ENCODE measurements at regions not wholly inside any gene's neighbourhood (a gene's known extent, or its start where the extent isn't known, plus 50 kb on each side); places are given as distances from the start of the nearest gene placed in this dataset.
A peak's percentile ranks its signal among the peaks of the same experiment; 100 is the strongest.

DNA sequence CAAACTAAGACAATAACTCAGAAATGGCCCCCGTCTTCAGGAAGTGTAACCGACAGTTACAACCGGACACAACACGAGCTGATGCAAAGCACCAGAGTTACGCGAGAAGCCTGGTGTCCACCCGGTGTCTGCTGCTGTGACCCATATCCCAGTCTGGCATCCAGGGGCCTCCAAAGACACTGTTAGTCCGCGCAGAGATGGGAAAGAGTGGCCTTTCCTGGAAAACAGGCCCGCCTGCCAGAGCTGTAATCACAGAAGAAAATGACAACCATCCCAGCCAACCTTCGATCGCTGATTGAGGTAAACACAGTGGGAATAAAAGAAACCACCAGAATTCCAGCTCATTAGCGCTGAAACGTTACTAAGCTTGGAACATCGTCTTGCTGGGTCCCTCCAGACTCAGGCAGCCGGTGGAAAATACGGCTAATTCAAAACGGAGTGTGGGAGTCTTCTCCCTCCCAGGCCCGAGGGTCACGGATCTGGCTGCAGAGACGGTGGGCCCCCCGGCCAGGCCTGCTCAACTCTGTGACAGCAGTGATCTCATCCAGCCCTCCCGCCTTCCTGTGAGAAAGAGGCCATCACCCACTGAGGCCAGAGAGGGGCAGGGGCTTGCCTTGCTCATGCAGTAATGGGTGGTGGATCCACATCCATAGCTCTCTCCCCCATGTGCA, 273.9 kb upstream of the RTL1 start:
- DNase-seq (ENCODE audit: low spot score), result peak; percentile 59

DNA sequence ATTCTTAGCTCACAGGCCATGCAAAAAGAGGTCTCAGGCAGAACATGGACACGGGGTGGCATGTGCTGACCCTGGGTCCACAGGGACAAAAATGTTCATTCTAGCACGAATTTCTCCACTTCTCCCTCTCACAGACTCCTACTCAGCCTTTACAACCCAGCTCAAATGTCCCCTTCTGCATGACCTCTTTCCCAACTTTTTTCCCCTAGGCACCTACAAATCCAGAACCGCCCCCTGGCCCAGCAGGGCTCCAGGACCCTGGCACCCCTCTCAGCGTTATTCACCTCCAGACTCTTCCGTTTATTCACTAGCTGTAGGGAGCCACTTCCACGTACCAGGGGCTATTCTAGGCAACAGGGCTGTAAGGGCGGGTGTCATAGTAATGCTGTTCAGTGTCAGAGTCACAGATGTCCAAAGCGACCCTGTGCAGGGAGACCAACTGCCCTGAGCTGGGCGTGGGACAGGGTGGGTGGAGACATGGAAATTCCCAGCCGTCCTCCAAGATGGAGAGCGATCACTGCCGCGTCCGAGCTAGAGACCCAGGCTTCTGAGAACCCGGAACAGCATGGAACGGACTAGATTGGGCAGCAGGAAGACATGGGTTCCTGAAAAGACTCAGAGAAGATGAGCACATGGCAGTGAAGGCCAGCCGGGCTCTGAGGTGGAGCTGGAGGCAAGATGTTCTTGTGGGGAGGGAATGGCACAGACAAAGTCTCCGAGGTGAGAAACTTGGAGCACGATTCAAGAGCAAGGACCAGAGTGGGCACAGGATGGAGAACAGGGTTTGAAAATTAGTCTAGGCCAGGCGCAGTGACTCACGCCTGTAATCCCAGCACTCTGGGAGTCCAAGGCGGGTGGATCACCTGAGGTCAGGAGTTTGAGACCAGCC, 274.9 kb upstream of the RTL1 start:
- DNase-seq (ENCODE audit: low spot score), result no peak

DNA sequence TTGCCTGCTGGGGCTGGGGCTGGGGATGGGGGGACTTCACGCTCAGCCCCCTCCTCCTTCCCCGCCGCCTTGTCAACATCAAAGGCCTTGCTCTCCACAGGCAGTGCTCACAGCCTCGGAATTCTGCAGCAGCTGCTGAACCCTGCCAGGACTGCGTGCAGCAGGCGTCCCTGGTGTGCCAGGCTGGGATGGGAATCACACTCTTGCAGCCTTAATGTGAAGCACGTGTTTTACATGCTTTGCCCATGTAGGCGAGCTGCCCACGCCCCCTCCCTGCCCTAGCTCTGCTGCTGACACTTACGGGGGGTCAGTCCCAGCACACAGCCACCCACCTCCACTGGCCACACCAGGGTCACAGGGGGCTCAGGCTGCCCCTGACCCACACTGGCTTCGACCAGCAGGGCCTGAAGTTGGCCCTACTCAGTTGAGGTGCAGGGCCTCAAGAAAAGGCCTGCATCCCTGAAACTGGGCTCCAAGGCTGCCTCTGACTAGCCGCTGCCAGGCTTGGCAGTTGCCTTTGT, 276.2 kb upstream of the RTL1 start:
- no peak for DNase-seq (ENCODE audit: low spot score)

DNA sequence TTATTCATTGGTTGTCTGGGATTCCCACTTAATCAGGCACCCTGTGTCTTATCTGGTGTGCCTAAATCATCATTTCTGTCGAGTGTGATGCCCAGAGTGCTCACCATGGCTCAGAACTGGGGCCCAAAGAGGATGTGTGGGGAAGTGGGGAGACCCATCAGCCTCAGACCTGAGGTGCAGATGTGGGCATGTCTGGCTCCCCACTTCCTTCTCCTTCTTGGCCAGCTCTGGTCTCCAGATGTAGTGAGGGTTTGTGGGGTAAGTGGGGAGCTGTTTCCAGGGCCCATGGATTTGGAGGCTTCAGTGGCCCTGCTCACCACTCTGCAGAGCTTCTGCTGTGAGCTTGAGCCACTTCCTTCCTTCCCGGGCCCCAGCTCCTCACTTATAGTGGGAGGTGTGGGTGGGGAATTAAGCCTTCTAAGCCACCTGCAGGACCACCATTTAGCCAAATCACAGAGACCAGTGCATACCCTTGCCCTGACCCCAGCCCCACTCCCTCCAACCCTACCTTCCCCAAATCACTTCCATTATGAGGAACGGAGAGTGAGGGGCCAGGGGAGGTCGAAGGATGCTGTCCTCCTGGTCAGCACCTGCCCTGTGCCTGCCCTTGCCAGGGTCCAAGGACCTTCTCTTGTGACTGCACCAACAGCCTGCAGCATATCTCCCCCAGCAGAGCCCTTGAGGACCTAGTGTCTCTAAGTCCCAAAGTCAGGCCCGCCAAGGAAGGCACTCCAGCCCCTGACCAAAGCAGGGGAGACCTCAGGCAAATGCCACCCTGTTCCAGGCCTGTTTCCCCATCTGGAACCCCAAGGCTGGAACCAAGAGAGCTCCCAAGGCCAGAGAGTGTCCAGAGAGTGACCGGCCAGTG, 278.2 kb upstream of the RTL1 start:
- no peak for DNase-seq (ENCODE audit: low spot score)

DNA sequence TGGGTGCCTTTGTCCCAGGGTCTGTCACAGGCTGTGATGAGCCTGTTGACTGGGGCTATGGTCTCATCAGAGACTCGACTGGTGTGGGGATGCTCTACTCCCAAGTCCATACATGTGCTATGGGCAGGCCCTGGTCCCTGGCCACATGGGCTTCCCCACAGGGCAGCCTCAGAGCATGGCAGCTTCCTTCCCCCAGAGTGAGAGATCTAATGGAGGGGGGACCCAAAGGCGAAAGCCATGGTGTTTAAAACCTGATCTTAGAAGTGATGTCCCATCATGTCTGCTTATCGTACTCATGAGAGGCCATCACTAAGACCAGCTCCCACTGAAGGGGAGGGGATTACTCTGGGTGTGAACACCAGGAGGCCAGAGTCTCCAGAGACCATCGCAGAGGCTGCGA, 279.0 kb upstream of the RTL1 start:
- no peak for DNase-seq (ENCODE audit: low spot score)

DNA sequence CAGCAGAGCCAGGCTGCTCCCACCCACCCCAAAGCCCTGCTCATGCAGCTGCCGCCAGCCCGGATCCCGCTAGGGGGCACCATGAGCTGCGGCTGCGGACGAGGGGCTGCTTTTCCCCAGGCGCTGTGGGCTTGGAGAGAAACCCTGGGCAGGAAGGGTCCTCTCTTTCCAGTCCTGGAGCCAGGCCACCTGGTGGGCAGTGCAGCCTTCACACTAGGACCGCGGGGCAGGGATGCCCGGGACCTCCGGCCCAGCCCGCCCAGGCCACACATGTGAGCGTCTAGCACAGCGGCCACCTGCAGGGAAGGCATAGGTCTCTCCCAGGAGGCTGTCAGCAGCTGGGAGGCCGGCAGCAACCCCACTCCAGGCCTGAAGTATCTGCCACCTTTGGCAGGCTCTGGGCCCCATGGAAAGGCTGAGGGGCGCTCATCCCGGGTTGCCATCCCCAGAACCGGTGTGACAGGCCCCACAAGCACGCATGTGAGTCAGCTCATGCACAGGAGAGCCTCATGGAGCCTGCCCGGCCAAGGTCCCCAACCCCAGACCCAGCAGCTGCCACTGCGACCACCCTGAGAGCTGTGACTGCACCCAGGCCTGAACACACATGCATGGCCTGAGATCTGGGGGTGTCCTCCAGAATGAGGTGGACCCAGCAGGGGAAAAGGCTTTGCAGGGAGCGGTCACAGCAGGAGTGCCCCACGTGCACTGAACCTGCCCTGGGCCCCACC, 280.0 kb upstream of the RTL1 start:
- DNase-seq (ENCODE audit: low spot score), result peak; percentile 45

DNA sequence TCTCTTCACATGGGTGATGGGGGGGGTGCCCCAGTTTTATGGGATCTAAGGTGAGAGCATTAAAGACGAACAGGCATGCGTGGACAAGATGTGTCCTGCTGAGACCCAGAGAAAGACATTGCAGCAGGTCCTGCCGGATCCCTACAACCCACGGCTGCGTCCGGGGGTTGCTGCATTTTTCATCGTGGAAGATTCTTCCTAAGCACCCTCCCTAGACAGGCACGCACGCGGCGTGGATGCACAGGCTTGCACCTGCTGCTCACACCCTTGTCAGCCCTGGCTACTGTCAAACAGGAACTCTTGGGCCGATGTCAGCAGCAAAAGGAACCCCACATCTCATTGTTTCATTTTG, 280.6 kb upstream of the RTL1 start:
- no peak for DNase-seq (ENCODE audit: low spot score)

DNA sequence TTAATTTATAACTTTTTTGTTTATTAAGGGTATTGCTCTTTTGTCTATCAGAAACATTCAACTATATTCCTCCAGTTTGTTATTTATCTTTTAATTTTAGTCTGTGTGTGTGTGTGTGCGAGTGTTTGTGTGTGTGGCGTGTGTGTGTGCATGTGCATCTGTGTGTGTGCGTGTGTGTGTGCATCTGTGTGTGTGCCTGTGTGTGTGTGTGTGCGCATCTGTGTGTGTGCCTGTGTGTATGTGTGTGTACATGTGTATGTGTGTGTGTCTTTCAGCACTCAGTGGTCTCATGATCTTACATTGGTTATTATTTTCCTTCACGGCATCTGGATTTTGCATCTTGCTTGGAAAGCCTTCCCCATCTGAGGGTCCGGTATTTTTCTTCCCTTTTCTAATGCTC, 281.1 kb upstream of the RTL1 start:
- DNase-seq (ENCODE audit: low spot score), result no peak

DNA sequence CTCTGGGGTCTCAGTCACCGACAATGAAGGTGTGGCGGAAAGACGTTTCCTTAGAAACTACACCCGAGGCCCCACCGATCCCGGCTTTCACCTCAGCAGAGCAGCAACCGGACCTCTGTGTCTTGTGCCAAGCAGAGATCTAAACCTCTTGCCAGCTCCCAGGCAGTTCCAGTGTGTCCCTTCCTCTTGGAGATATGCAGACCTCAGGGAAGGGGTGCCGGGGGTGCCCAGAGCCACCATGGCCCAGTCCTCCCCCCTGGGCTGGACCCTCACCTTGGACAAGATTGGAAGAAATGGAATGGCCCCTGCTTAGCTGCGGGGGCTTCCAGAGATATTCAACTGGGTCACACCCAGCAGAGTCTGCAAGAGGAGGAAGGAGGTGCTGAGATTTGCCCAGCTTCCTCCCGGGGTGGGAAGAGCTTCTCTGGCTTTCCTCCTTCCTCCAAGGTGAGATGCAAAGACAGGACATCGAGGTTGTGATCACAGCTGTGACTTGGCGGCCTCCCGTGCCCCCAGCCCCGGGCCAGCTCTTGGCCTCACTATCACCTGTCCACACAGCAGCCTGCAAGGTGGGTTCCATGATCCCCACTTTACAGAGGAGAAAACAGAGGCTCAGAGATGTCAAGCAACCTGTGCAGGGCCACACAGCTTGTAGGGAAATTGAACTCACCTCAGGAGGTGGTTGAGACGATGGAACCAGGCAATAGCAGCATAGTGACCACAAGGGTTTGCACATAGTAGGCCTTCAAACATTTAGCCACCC, 281.7 kb upstream of the RTL1 start:
- DNase-seq (ENCODE audit: low spot score), result no peak

DNA sequence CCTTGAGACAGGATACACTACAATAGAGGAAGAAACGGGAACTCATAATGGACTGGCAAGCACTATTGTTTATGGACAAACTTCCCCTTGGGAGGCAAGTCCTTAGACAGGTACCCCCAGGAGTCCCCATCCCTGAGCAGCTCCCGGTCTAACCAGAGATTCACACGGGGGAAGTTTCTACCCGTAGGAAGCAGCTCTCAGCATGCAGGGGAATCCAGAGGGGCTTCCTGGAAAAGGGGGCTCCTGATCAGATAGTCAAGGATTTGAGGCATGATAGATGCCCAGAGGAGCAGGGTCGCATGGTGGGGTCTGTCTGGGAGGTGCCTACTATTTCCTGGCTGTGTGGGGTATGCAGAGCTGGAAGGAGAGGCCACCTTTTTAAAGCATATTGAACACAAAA, 282.4 kb upstream of the RTL1 start:
- no peak for DNase-seq (ENCODE audit: low spot score)

DNA sequence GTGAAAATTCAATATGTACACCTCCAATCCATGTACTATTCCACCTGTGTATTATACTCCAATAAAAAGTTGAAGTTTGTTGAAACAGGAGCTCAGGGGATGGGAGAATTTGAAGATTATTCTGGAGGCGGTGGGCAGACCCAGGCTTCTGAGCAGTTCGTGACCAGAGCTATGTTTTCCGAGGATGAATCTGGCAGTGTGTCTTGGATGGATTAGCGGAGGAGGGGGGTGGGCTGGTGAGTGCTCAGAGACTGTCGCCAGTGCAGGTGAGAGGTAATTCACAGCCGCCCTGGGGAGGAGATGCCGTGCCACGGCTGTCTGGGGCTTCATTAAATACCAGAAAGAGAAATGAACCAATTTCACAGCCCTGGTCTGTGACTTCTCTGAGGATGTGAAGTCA, 283.0 kb upstream of the RTL1 start:
- DNase-seq (ENCODE audit: low spot score), result no peak

DNA sequence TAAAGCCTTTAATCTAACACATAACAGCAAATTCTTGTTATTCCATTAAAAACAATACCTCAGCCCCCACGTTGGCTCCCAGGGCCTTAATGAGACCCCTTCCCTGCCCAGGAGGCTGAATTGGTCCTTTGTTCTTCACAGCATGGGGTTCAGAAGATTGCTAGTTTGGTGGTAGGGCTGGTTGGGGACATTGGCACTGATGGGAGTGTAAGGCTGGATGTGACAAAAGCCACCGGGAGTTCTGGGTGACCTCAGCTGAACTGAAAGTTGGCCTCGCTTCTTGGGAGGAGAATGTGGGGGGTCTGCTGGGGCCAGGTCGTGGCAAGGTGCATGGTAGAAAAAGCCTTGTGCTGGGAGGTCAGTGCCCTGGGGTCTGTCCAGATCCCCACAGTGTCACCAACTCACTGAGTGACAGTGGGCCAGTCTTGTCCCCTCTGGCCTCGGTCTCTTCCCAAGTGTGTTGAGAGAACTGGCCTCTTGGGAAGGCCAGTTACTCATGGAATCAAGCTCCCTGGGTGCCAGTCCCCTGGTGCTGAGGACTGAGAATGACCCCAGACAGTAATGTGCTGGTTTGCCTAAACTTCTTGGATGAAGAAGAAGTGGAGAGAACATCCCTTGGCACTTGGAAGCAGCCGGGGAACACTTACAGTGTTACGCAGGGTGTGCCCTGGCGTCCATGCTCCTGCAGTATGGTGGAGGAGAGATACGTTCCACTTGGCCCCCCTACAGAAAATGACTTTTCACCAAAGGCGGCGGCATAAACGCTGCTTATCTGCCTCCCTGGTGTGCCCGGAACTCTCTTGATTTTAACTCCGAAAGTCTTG, 283.7 kb upstream of the RTL1 start:
- no peak for DNase-seq (ENCODE audit: low spot score)

DNA sequence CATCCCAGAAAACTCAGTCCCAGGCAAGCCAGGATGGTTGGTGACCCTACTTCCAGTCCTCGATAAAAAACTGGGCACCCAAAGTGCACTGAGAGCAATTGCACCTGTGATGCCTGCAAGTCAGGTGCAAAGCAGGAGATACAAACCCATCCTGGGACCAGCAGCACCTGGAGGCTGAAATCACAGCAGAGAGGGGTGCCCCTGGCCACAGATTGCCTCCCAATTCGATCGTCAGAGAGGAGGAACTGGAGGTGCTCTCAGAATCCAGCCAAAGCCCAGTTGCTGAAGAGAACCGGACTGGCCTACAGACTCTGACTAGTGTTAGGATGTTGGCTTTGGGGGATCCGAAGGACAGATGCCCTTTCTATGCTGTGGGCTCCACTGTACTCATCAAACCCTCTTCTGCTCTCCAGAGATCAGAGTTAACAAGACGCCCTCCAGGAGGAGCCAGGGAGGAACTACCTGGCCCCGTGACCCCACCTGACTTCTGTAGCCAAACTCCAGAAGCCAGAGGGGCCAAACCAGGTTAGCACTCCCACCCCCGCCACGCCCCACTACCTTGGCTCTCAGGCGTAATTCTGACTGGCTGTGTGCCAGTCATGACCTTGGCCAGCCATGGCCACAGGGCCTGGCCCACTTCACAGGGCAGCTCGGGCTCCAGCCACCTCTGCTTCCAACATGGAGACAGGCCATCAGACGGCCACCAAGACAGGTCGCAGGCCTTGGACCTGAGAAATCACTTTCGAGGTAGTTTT, 284.5 kb upstream of the RTL1 start:
- DNase-seq (ENCODE audit: low spot score), result no peak

DNA sequence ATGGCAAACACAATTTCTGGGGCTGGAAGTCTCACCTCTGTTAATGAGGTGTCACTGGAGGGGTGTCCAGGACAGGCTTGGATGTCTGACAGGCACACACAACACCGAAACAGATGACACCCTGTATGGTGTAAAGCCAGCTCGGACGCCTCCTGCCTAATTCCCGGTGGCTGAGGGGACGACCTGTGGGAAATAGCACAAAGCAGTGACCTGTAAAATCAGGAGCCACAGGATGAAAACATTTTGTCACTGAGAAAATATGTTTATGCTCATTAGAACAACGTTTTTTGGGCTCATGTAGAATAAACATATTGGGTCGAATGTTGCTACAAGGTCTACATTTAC, 285.0 kb upstream of the RTL1 start:
- no peak for DNase-seq (ENCODE audit: low spot score)

DNA sequence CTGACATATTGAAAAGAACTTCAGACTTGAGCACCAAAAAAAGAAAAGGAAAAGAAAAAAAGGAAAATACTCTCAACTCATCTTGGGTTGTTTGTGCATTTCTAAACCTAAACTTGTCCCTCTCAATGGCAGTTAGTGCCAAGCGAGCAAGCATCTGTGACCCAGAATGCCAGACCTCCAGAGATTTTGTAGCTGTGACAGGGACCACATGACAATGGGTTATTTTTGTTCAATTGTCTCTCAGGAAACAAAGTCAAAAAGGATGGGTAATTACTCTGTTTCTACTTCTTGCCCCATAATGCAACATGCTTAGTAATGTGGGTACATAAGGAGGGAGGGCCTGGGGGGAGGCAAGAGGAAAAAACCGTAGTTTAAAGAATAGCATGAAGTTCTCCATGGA, 285.7 kb upstream of the RTL1 start:
- no peak for DNase-seq (ENCODE audit: low spot score)

DNA sequence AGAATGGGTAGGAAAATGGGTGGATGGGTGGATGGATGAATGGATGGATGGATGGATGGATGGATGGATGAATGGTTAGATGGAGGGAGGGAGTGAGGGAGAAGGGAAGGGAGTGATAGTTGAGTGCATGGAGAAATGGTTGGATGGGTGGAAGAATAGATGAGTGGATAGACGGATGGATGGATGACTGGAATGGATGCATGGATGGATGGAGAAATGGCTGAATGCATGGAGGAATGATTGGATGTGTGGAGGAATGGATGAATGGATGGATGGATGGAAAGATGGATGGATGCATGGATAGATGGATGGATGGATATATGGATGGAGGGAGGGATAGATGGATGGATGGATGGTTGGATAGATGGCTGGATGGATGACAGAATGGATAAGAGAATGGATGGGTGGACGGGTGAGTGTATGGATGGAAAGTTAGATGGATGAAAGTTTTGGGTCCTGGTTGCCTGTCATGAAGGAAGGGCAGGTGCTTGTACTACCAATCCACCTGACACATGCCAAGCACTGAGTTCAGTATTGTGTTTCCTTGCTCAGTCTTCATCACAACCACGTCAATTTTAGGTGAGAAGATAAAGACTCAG, 286.5 kb upstream of the RTL1 start:
- no peak for DNase-seq (ENCODE audit: low spot score)

DNA sequence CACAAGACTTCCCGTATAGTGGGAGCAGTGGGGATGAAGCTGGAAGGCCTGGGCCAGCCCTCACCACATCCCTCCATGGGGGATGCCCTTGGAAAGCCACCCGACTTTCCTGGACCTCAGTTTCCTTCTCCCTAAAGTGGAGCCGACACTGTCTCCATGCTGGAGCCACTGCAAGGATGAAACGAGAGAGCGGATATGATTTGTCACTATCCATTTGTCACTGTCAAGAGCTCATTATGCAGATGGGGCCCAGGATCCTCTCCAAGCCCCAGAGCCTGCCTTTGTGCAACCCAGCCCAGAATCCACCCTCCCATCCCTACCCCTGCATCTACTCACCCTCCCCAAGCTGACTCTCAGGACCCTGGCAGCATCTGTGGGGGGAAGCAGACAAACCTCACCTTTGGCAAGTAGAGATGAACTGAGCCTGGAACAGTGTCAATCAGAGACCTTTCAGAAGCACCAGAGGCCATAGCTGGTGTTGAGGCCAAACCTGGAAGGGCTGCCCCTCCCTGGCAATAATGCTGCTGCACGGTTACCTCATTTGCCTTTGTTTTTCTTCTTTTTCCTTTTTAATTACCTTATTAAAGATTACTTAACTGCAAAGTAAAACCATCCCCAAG, 287.7 kb upstream of the RTL1 start:
- DNase-seq (ENCODE audit: low spot score), result no peak
